ENCODE measurements at regions not wholly inside any gene's neighbourhood (a gene's known extent, or its start where the extent isn't known, plus 50 kb on each side); places are given as distances from the start of the nearest gene placed in this dataset.
"Not testable (repeated sequence)": the region's sequence is repeated elsewhere in the genome, so short reads cannot be mapped to it uniquely, and the experiment has no call there.

GRCh38 chr9:2427120-2427891 lies 194.3 kb upstream of the VLDLR start:
- H3K4me1 ChIP-seq = peaks cover 10% of the 10 kb centered on the region
- peak; percentile 73 for ATAC-seq
- no peaks in the 10 kb centered on the region for H3K9me3 ChIP-seq
- peak; percentile 68 for DNase-seq
- no peaks in the 10 kb centered on the region for H3K36me3 ChIP-seq
- H3K4me3 ChIP-seq = no peak overlapping the region
- intact Hi-C loops (cut with DNase I) = no loop called here
- no peaks in the 10 kb centered on the region for H3K27me3 ChIP-seq
- no peak for TF ChIP-seq CTCF (IDR thresholded peaks at IDR 0.05)
- peak overlapping the region; percentile 17 for H3K27ac ChIP-seq

- Histone ChIP-seq H3K4me1 (no peaks in the 10 kb centered on the region), H3K36me3 (no peaks in the 10 kb centered on the region), H3K27me3 (no peaks in the 10 kb centered on the region), H3K27ac (no peak overlapping the region), H3K4me3 (no peak overlapping the region), H3K9me3 (no peaks in the 10 kb centered on the region)
- DNase-seq (no peak), ATAC-seq (no peak)
- TF ChIP-seq CTCF (IDR thresholded peaks at IDR 0.05) = no peak
- intact Hi-C loops (cut with DNase I) = no loop called here
These were observed 181.6 kb upstream of the VLDLR start for GRCh38 chr9:2439957-2440356.

- H3K27me3 ChIP-seq; H3K9me3 ChIP-seq; H3K36me3 ChIP-seq; ATAC-seq; H3K4me1 ChIP-seq; intact Hi-C loops (cut with DNase I); DNase-seq; H3K4me3 ChIP-seq; H3K27ac ChIP-seq: not testable (repeated sequence)
These were observed 177.7 kb upstream of the VLDLR start for GRCh38 chr9:2443933-2444332.

- no peak for DNase-seq
- H3K4me3 ChIP-seq = no peak overlapping the region
- H3K27ac ChIP-seq = no peak overlapping the region
- intact Hi-C loops (cut with DNase I) = no loop called here
- ATAC-seq = no peak
- H3K9me3 ChIP-seq = no peaks in the 10 kb centered on the region
- no peaks in the 10 kb centered on the region for H3K36me3 ChIP-seq
- H3K27me3 ChIP-seq = no peaks in the 10 kb centered on the region
- no peak for TF ChIP-seq CTCF (IDR thresholded peaks at IDR 0.05)
- H3K4me1 ChIP-seq = no peaks in the 10 kb centered on the region
These were observed 173.3 kb upstream of the VLDLR start for GRCh38 chr9:2448193-2448738.

GRCh38 chr9:2453106-2453505 lies 168.5 kb upstream of the VLDLR start:
- Histone ChIP-seq H3K4me1 (no peaks in the 10 kb centered on the region), H3K27me3 (no peaks in the 10 kb centered on the region), H3K27ac (no peak overlapping the region), H3K4me3 (no peak overlapping the region), H3K9me3 (no peaks in the 10 kb centered on the region), H3K36me3 (no peaks in the 10 kb centered on the region)
- DNase-seq = no peak
- intact Hi-C loops (cut with DNase I) = no loop called here
- ATAC-seq = no peak
- no peak for TF ChIP-seq CTCF (IDR thresholded peaks at IDR 0.05)

- intact Hi-C loops (cut with DNase I) = no loop called here
- no peak for ATAC-seq
These were observed 167.9 kb upstream of the VLDLR start for GRCh38 chr9:2453701-2454100.

More at GRCh38 chr9:2453701-2454100, 167.9 kb upstream of the VLDLR start:
- Histone ChIP-seq H3K27me3 (no peaks in the 10 kb centered on the region), H3K4me3 (no peak overlapping the region), H3K4me1 (no peaks in the 10 kb centered on the region), H3K27ac (no peak overlapping the region), H3K36me3 (no peaks in the 10 kb centered on the region), H3K9me3 (no peaks in the 10 kb centered on the region)
- no peak for TF ChIP-seq CTCF (IDR thresholded peaks at IDR 0.05)
- DNase-seq = no peak
